HCT116 (cell line): ENCODE measurements at regions not wholly inside any gene's neighbourhood (a gene's known extent, or its start where the extent isn't known, plus 50 kb on each side); places are given as distances from the start of the nearest gene placed in this dataset.

ENCODE experiments used
- CBX3 ChIP-seq: IDR thresholded peaks from 2 replicates; pipeline ENCODE4 v1.6.1; 2012; ENCODE audit warnings: low read depth
- CEBPB ChIP-seq: IDR thresholded peaks from 2 replicates; pipeline ENCODE4 v1.6.1; 2012; ENCODE audit warnings: low read depth
- EZH2 ChIP-seq: fragments of 200-600 bp; sonication (generic); IDR thresholded peaks from 2 replicates; pipeline ENCODE4 v1.6.1; 2017; ENCODE audit warnings: antibody characterized with exemption, mixed run types
- JUND ChIP-seq: IDR thresholded peaks from 2 replicates; pipeline ENCODE4 v1.6.1; 2012
- POLR2A ChIP-seq: IDR thresholded peaks from 2 replicates; pipeline ENCODE4 v1.7.0; 2011; ENCODE audit warnings: borderline replicate concordance; ENCODE audit not compliant: insufficient read depth, insufficient read length; ENCODE audit errors: extremely low read depth
- POLR2AphosphoS5 ChIP-seq: IDR thresholded peaks from 2 replicates; pipeline ENCODE4 v1.6.1; 2011; ENCODE audit warnings: mild to moderate bottlenecking, low read depth, low read length, moderate library complexity
- RAD21 ChIP-seq: IDR thresholded peaks from 2 replicates; pipeline ENCODE4 v1.6.1; 2012; ENCODE audit warnings: low read depth, mild to moderate bottlenecking
- SIN3A ChIP-seq: IDR thresholded peaks from 2 replicates; pipeline ENCODE4 v1.6.1; 2012; ENCODE audit warnings: low read depth
- SP1 ChIP-seq: IDR thresholded peaks from 2 replicates; pipeline ENCODE4 v1.6.1; 2012; ENCODE audit warnings: low read depth
- YY1 ChIP-seq: IDR thresholded peaks from 2 replicates; pipeline ENCODE4 v1.6.1; 2011; ENCODE audit warnings: low read length, low read depth, moderate library complexity, mild to moderate bottlenecking; ENCODE audit not compliant: insufficient replicate concordance; ENCODE audit errors: extremely low read depth
- TF ChIP-seq, protein P1 (sequence below): IDR thresholded peaks from 2 replicates; pipeline ENCODE4 v1.6.1; 2012; ENCODE audit warnings: low read depth
- TF ChIP-seq, protein P2 (sequence below), 3 experiments: fragments of 200-600 bp in 1 of 3; sonication (generic) in 1 of 3; IDR thresholded peaks in 2 of 3; conservative IDR thresholded peaks in 1 of 3; 2 replicates each; pipeline ENCODE4 v1.5.1; 2012 to 2017; ENCODE audit warnings: low read depth in 2 of 3, low read length in 2 of 3, antibody characterized with exemption in 1 of 3, borderline replicate concordance in 1 of 3, control low read depth in 1 of 3, mild to moderate bottlenecking in 1 of 3, mixed read lengths in 1 of 3, mixed run types in 1 of 3, moderate library complexity in 1 of 3; ENCODE audit not compliant: insufficient read depth in 1 of 3
- TF ChIP-seq, protein P3 (sequence below): IDR thresholded peaks from 2 replicates; pipeline ENCODE4 v1.6.1; 2011; ENCODE audit warnings: mild to moderate bottlenecking, low read length, moderate library complexity; ENCODE audit not compliant: insufficient replicate concordance; ENCODE audit errors: extremely low read depth
- TF ChIP-seq, protein P4 (sequence below): IDR thresholded peaks from 2 replicates; pipeline ENCODE4 v1.6.1; 2012

DNA sequence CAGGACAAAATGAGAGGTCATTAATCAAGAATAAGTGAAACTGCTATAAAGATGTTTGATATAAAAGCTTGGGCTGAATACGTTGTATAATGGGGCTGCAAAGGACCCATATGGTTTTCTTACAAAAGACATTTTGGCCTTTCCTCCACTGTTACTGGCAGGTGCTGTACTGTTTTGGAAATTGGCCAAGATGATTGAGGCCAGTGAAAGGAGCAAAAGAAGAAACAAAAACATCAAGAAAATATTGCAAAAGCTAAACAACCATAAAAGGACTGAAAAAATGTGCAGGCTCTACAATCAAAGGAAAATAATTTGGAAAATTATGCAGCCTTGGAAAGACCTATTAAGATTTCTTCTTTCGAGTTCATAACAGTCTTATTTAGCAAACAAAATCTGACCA lies 222.2 kb upstream of the PPP1R2C start:
- no peak for TF ChIP-seq POLR2A
- TF ChIP-seq, protein P1, sequence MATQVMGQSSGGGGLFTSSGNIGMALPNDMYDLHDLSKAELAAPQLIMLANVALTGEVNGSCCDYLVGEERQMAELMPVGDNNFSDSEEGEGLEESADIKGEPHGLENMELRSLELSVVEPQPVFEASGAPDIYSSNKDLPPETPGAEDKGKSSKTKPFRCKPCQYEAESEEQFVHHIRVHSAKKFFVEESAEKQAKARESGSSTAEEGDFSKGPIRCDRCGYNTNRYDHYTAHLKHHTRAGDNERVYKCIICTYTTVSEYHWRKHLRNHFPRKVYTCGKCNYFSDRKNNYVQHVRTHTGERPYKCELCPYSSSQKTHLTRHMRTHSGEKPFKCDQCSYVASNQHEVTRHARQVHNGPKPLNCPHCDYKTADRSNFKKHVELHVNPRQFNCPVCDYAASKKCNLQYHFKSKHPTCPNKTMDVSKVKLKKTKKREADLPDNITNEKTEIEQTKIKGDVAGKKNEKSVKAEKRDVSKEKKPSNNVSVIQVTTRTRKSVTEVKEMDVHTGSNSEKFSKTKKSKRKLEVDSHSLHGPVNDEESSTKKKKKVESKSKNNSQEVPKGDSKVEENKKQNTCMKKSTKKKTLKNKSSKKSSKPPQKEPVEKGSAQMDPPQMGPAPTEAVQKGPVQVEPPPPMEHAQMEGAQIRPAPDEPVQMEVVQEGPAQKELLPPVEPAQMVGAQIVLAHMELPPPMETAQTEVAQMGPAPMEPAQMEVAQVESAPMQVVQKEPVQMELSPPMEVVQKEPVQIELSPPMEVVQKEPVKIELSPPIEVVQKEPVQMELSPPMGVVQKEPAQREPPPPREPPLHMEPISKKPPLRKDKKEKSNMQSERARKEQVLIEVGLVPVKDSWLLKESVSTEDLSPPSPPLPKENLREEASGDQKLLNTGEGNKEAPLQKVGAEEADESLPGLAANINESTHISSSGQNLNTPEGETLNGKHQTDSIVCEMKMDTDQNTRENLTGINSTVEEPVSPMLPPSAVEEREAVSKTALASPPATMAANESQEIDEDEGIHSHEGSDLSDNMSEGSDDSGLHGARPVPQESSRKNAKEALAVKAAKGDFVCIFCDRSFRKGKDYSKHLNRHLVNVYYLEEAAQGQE, result no peak
- TF ChIP-seq, protein P2, sequence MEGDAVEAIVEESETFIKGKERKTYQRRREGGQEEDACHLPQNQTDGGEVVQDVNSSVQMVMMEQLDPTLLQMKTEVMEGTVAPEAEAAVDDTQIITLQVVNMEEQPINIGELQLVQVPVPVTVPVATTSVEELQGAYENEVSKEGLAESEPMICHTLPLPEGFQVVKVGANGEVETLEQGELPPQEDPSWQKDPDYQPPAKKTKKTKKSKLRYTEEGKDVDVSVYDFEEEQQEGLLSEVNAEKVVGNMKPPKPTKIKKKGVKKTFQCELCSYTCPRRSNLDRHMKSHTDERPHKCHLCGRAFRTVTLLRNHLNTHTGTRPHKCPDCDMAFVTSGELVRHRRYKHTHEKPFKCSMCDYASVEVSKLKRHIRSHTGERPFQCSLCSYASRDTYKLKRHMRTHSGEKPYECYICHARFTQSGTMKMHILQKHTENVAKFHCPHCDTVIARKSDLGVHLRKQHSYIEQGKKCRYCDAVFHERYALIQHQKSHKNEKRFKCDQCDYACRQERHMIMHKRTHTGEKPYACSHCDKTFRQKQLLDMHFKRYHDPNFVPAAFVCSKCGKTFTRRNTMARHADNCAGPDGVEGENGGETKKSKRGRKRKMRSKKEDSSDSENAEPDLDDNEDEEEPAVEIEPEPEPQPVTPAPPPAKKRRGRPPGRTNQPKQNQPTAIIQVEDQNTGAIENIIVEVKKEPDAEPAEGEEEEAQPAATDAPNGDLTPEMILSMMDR (IDR thresholded peaks at IDR 0.05 in 2 of 3, conservative IDR thresholded peaks at IDR 0.05 in 1 of 3; ENCODE audit: borderline replicate concordance in 1 of 3, insufficient read depth in 1 of 3, low read depth in 2 of 3, low read length in 2 of 3), result no peak
- TF ChIP-seq SP1, result no peak
- TF ChIP-seq POLR2AphosphoS5, result no peak
- TF ChIP-seq YY1, result no peak
- TF ChIP-seq EZH2, result no peak
- TF ChIP-seq RAD21, result no peak
- no peak for TF ChIP-seq CBX3
- TF ChIP-seq SIN3A, result no peak
- TF ChIP-seq, protein P3, sequence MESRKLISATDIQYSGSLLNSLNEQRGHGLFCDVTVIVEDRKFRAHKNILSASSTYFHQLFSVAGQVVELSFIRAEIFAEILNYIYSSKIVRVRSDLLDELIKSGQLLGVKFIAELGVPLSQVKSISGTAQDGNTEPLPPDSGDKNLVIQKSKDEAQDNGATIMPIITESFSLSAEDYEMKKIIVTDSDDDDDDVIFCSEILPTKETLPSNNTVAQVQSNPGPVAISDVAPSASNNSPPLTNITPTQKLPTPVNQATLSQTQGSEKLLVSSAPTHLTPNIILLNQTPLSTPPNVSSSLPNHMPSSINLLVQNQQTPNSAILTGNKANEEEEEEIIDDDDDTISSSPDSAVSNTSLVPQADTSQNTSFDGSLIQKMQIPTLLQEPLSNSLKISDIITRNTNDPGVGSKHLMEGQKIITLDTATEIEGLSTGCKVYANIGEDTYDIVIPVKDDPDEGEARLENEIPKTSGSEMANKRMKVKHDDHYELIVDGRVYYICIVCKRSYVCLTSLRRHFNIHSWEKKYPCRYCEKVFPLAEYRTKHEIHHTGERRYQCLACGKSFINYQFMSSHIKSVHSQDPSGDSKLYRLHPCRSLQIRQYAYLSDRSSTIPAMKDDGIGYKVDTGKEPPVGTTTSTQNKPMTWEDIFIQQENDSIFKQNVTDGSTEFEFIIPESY, result no peak
- no peak for TF ChIP-seq CEBPB
- TF ChIP-seq, protein P4, sequence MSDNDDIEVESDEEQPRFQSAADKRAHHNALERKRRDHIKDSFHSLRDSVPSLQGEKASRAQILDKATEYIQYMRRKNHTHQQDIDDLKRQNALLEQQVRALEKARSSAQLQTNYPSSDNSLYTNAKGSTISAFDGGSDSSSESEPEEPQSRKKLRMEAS, result no peak
- TF ChIP-seq JUND, result no peak
